ENCODE measurements at regions not wholly inside any gene's neighbourhood (a gene's known extent, or its start where the extent isn't known, plus 50 kb on each side); places are given as distances from the start of the nearest gene placed in this dataset.
"Not testable (repeated sequence)": the region's sequence is repeated elsewhere in the genome, so short reads cannot be mapped to it uniquely, and the experiment has no call there.

DNA sequence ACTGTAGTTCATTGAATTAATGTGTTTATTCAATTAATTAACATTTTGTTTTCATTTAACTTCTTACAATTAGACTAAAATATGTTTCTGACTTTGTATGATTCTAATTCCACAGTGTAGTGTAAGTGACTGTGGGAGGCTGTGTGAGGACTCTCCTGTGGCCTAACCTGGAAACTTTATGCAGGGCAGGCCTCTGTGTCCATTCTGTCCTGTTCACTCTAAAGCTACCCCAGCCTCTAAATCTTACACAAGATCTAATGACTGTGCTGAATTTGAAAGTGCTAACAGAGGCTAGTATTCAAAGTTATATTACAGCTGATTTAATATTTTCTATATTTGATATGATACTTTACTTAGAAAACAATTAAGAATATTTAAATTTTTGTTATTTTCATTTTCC lies 270.5 kb upstream of the CDH19 start:
- in situ Hi-C loops (cut with HindIII; ENCODE audit: low sequenced_read_pairs): no loop called here
- no peak overlapping the region for H3K4me3 ChIP-seq (ENCODE audit: low read depth, low read length)

DNA sequence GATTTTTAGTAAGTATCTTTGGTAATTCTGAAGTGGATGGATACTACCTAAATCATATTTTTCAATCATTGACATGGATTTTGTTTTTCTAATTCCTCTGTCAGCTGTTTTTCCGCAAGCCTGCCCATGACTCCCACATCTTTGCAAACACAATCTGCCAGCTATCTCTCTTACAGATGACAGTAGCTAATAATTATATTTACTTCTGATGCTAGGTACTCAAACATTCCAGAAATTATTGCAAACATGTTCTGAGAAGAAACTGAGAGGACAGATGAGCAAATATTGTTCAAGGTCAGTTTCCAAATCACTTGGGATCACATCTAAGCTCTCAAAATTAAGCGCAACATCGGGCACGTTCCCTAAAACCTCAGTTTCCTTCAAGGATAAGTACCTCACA lies 270.0 kb upstream of the CDH19 start:
- DNase-seq (ENCODE audit: low read depth, low spot score): no peak
- in situ Hi-C loops (cut with HindIII; ENCODE audit: low sequenced_read_pairs): no loop called here
- H3K4me3 ChIP-seq (ENCODE audit: low read depth, low read length): no peak overlapping the region
- TF ChIP-seq, protein P1, sequence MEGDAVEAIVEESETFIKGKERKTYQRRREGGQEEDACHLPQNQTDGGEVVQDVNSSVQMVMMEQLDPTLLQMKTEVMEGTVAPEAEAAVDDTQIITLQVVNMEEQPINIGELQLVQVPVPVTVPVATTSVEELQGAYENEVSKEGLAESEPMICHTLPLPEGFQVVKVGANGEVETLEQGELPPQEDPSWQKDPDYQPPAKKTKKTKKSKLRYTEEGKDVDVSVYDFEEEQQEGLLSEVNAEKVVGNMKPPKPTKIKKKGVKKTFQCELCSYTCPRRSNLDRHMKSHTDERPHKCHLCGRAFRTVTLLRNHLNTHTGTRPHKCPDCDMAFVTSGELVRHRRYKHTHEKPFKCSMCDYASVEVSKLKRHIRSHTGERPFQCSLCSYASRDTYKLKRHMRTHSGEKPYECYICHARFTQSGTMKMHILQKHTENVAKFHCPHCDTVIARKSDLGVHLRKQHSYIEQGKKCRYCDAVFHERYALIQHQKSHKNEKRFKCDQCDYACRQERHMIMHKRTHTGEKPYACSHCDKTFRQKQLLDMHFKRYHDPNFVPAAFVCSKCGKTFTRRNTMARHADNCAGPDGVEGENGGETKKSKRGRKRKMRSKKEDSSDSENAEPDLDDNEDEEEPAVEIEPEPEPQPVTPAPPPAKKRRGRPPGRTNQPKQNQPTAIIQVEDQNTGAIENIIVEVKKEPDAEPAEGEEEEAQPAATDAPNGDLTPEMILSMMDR (IDR thresholded peaks at IDR 0.05; ENCODE audit: low read depth, low read length): no peak

More for the DNA sequence above, 270.5 kb upstream of the CDH19 start:
- DNase-seq (ENCODE audit: low read depth, low spot score): no peak
- TF ChIP-seq, protein P1 (IDR thresholded peaks at IDR 0.05; ENCODE audit: low read depth, low read length): no peak

DNA sequence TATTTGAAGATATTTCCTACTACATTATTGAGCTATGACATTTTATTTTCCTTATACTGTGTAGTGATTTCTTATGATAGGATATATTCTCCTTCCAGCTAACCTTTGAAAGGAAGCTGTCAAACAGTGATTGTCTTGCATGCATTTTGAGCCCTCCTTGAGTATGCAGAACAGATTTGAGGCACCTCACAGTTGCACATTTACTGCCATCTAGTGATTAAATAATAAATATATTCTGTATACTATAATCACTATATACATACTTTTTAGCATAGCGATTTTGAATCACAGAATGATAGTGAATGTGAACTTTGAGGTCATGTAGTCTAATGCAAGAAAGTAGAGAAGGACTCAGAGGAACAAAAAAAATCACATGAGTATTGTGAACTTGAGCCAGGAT lies 268.4 kb upstream of the CDH19 start:
- TF ChIP-seq, protein P1 (IDR thresholded peaks at IDR 0.05; ENCODE audit: low read depth, low read length): no peak
- in situ Hi-C loops (cut with HindIII; ENCODE audit: low sequenced_read_pairs): no loop called here
- no peak overlapping the region for H3K4me3 ChIP-seq (ENCODE audit: low read depth, low read length)
- peak; percentile 25 for DNase-seq (ENCODE audit: low read depth, low spot score)

DNA sequence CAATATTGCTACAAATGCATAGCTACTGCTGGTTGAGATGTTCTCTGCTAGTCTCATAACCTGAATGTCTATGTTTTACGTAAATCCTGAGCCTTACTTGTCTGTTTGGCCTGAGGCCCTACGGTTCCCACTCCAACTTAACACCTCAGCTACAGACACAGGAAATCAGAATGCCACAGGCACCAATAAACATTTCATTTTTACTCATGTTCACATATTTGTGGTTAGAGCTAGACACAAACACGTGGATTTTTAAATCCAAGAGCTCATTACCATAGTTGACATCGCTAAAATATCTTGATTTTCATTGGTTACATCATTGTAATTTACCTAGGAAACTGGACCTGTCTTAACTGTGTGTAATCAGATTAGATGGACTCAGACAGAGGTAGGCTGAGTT lies 263.8 kb upstream of the CDH19 start:
- in situ Hi-C loops (cut with HindIII; ENCODE audit: low sequenced_read_pairs): no loop called here
- TF ChIP-seq, protein P1 (IDR thresholded peaks at IDR 0.05; ENCODE audit: low read depth, low read length): no peak
- DNase-seq (ENCODE audit: low read depth, low spot score): peak; percentile 17
- H3K4me3 ChIP-seq (ENCODE audit: low read depth, low read length): no peak overlapping the region

DNA sequence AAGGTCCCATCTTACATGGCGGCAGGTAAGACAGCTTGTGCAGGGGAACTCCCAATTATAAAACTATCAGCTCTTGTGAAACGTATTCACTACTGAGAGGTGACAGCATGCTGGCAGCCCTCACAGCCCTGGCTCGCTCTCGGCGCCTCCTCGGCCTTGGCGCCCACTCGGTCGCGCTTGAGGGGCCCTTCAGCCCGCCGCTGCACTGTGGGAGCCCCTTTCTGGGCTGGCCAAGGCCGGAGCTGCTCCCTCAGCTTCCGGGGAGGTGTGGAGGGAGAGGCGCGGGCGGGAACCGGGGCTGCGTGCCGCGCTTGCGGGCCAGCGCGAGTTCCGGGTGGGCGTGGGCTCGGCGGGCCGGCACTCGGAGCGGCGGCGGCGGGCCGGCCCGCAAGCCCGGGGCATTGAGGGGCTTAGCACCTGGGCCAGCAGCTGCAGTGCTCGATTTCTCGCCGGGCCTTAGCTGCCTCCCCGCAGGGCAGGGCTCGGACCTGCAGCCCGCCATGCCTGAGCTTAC lies 262.6 kb upstream of the CDH19 start:
- DNase-seq (ENCODE audit: low read depth, low spot score); H3K4me3 ChIP-seq (ENCODE audit: low read depth, low read length); in situ Hi-C loops (cut with HindIII; ENCODE audit: low sequenced_read_pairs): not testable (repeated sequence)

DNA sequence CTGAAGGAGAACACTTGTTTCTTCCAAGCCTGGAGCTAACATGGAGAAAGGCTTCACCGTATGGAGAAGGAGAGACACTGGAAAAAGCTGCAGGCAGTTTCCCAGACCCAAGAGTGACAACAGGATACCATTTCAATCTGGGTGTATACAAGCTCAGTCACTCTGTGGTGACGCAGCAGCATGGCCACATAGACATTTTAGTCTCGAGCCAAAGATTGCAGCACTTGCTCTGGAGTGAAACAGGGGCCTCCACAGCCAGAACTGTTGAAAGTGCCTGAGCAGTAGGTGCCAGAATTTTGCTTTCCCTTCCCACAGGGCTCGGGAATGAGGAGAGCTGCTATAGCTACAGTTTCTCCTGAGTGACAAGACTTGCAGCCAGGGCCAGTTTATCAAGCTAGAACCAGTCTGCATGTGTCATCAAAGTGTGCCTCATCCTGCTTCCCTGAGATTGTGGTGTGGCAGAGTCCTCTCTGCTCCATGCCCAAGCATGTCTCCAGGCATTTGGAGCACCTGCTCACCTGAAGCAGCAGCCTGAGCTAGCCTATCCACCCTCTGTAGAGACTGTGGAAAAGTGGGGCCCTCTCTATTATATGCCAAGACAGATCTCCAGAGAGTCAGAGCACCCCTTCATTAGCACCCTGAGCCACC lies 234.6 kb upstream of the CDH19 start:
- TF ChIP-seq, protein P1 (IDR thresholded peaks at IDR 0.05; ENCODE audit: low read depth, low read length): no peak
- in situ Hi-C loops (cut with HindIII; ENCODE audit: low sequenced_read_pairs): no loop called here
- no peak overlapping the region for H3K4me3 ChIP-seq (ENCODE audit: low read depth, low read length)
- no peak for DNase-seq (ENCODE audit: low read depth, low spot score)

DNA sequence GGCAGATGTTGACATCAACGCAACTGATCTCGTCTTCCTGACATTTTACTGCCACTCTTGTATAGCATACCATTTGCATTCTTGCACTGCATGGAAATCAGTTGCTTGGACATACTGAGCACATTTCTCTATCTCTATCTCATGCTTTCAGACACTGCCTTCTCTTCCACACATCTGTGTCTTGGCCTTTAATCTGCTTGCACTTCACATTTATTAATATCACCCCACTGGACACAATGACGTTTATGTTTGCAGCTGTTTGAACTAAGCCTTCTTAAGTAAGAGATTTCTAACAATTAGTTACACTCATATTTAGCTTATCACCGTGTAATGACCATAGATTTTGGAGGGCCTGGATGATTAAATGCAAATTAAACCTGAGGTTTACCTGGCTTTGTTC lies 229.8 kb upstream of the CDH19 start:
- no peak for DNase-seq (ENCODE audit: low read depth, low spot score)
- H3K4me3 ChIP-seq (ENCODE audit: low read depth, low read length): no peak overlapping the region
- TF ChIP-seq, protein P1 (IDR thresholded peaks at IDR 0.05; ENCODE audit: low read depth, low read length): no peak
- in situ Hi-C loops (cut with HindIII; ENCODE audit: low sequenced_read_pairs): no loop called here
